Inferior parietal cortex (tissue), 1 donor: ENCODE measurements at regions not wholly inside any gene's neighbourhood (a gene's known extent, or its start where the extent isn't known, plus 50 kb on each side); places are given as distances from the start of the nearest gene placed in this dataset.
"Not testable (repeated sequence)": the region's sequence is repeated elsewhere in the genome, so short reads cannot be mapped to it uniquely, and the experiment has no call there.

ENCODE experiments used
- DNase-seq: peaks from one replicate; pipeline ENCODE4 v3.0.0-alpha.2; 2016; ENCODE audit errors: extremely low spot score

- no peak for DNase-seq
Measured at GRCh38 chr11:97667057-97667456, 1277.2 kb downstream of the JRKL start.

GRCh38 chr11:97683733-97684132, 1293.9 kb downstream of the JRKL start:
- DNase-seq = no peak

GRCh38 chr11:97684486-97685439, 1295.0 kb downstream of the JRKL start:
- no peak for DNase-seq

GRCh38 chr11:97685695-97686094, 1295.9 kb downstream of the JRKL start:
- no peak for DNase-seq

- DNase-seq = no peak
Measured at GRCh38 chr11:97687111-97687510, 1297.3 kb downstream of the JRKL start.

GRCh38 chr11:97691061-97691460, 1301.2 kb downstream of the JRKL start:
- DNase-seq = no peak

- DNase-seq = no peak
Measured at GRCh38 chr11:97702951-97703350, 1313.1 kb downstream of the JRKL start.

- DNase-seq = no peak
Measured at GRCh38 chr11:97703851-97704250, 1314.0 kb downstream of the JRKL start.

- DNase-seq = not testable (repeated sequence)
Measured at GRCh38 chr11:97705441-97705840, 1315.3 kb upstream of the CNTN5 start.

- no peak for DNase-seq
Measured at GRCh38 chr11:97717922-97718321, 1302.8 kb upstream of the CNTN5 start.

GRCh38 chr11:97722065-97722464, 1298.7 kb upstream of the CNTN5 start:
- no peak for DNase-seq

GRCh38 chr11:97722721-97723120, 1298.0 kb upstream of the CNTN5 start:
- no peak for DNase-seq

GRCh38 chr11:97729546-97730272, 1291.0 kb upstream of the CNTN5 start:
- no peak for DNase-seq

- no peak for DNase-seq
Measured at GRCh38 chr11:97732011-97732632, 1288.6 kb upstream of the CNTN5 start.

- DNase-seq = no peak
Measured at GRCh38 chr11:97738751-97739150, 1282.0 kb upstream of the CNTN5 start.

- no peak for DNase-seq
Measured at GRCh38 chr11:97739932-97740800, 1280.6 kb upstream of the CNTN5 start.

GRCh38 chr11:97740801-97741151, 1280.0 kb upstream of the CNTN5 start:
- no peak for DNase-seq

GRCh38 chr11:97742717-97743116, 1278.0 kb upstream of the CNTN5 start:
- no peak for DNase-seq

- DNase-seq = no peak
Measured at GRCh38 chr11:97743205-97743742, 1277.5 kb upstream of the CNTN5 start.

- no peak for DNase-seq
Measured at GRCh38 chr11:97745515-97746050, 1275.2 kb upstream of the CNTN5 start.

- DNase-seq = no peak
Measured at GRCh38 chr11:97746818-97747217, 1273.9 kb upstream of the CNTN5 start.
